ENCODE measurements at regions not wholly inside any gene's neighbourhood (a gene's known extent, or its start where the extent isn't known, plus 50 kb on each side); places are given as distances from the start of the nearest gene placed in this dataset.

DNA sequence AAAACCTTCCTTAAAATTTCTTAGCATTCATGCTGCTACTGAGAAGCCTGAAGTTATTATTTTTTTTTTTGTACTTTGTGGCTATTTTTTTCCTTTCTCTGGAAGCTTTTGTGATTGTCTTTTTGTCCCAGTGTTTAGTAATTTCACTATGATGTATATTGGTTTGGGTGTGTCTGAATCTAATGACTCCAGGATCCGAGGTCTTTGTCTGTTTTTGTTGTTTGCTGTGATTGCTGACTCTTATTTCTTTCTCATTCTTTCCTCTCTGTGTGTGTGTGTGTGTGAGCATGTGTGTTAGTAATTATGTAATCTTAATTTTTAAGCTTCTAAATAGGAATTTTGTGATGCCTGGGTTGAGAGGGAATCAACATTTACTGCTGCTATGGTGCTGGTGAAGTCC, 152.0 kb downstream of the RAP2B start:
- TF ChIP-seq, protein P1, sequence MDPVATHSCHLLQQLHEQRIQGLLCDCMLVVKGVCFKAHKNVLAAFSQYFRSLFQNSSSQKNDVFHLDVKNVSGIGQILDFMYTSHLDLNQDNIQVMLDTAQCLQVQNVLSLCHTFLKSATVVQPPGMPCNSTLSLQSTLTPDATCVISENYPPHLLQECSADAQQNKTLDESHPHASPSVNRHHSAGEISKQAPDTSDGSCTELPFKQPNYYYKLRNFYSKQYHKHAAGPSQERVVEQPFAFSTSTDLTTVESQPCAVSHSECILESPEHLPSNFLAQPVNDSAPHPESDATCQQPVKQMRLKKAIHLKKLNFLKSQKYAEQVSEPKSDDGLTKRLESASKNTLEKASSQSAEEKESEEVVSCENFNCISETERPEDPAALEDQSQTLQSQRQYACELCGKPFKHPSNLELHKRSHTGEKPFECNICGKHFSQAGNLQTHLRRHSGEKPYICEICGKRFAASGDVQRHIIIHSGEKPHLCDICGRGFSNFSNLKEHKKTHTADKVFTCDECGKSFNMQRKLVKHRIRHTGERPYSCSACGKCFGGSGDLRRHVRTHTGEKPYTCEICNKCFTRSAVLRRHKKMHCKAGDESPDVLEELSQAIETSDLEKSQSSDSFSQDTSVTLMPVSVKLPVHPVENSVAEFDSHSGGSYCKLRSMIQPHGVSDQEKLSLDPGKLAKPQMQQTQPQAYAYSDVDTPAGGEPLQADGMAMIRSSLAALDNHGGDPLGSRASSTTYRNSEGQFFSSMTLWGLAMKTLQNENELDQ (tag by site-specific recombination; IDR thresholded peaks at IDR 0.05; ENCODE audit: low read depth): no peak
- TF ChIP-seq ZBTB7A (tag by site-specific recombination; IDR thresholded peaks at IDR 0.05; ENCODE audit: low read depth): no peak
- no peak for TF ChIP-seq REST (tag by site-specific recombination; IDR thresholded peaks at IDR 0.05)
- TF ChIP-seq ZNF600 (tag by site-specific recombination; IDR thresholded peaks at IDR 0.05): no peak
- TF ChIP-seq ZNF223 (tag by site-specific recombination; IDR thresholded peaks at IDR 0.05): no peak
- no peak for TF ChIP-seq ZNF2 (tag by site-specific recombination; IDR thresholded peaks at IDR 0.05)
- TF ChIP-seq, protein P2, sequence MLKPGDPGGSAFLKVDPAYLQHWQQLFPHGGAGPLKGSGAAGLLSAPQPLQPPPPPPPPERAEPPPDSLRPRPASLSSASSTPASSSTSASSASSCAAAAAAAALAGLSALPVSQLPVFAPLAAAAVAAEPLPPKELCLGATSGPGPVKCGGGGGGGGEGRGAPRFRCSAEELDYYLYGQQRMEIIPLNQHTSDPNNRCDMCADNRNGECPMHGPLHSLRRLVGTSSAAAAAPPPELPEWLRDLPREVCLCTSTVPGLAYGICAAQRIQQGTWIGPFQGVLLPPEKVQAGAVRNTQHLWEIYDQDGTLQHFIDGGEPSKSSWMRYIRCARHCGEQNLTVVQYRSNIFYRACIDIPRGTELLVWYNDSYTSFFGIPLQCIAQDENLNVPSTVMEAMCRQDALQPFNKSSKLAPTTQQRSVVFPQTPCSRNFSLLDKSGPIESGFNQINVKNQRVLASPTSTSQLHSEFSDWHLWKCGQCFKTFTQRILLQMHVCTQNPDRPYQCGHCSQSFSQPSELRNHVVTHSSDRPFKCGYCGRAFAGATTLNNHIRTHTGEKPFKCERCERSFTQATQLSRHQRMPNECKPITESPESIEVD (tag by site-specific recombination; IDR thresholded peaks at IDR 0.05): no peak
- TF ChIP-seq ZNF132 (tag by site-specific recombination; IDR thresholded peaks at IDR 0.05; ENCODE audit: borderline replicate concordance): no peak
- no peak for TF ChIP-seq ZFP37 (tag by site-specific recombination; IDR thresholded peaks at IDR 0.05)
- ChIA-PET POLR2A (no interaction called here), CTCF (interaction anchor here (0.6 to 0.7 kb wide), 3 partner anchors 96 to 525 kb away, joined by 3 read pairs; no protein-coding TSS in a partner anchor)
- Histone ChIP-seq H3K9me3 (ENCODE audit: control insufficient read depth, insufficient read depth, low read depth, low read length) (no peaks in the 10 kb centered on the region), H3K27ac (ENCODE audit: extremely low read depth, low read depth, low read length) (no peak overlapping the region), H3K4me3 (ENCODE audit: low read depth, low read length) (no peak overlapping the region), H3K36me3 (ENCODE audit: control insufficient read depth in 2 of 2, insufficient read depth in 1 of 2, low read length in 2 of 2) (no peaks in the 10 kb centered on the region), H3K4me1 (ENCODE audit: control insufficient read depth, insufficient read depth, low read length) (no peaks in the 10 kb centered on the region)

GRCh38 chr3:153315781-153316180, 153.8 kb downstream of the RAP2B start:
- ChIA-PET CTCF (no interaction called here), POLR2A (interaction anchor here (0.6 kb wide), 1 partner anchor 62 kb away, joined by 3 read pairs; no protein-coding TSS in a partner anchor)
- no peaks in the 10 kb centered on the region for H3K36me3 ChIP-seq (ENCODE audit: control insufficient read depth in 2 of 2, insufficient read depth in 1 of 2, low read length in 2 of 2)
- no peak overlapping the region for H3K27ac ChIP-seq (ENCODE audit: extremely low read depth, low read depth, low read length)
- H3K4me3 ChIP-seq (ENCODE audit: low read depth, low read length): no peak overlapping the region
- no peaks in the 10 kb centered on the region for H3K9me3 ChIP-seq (ENCODE audit: control insufficient read depth, insufficient read depth, low read depth, low read length)
- H3K4me1 ChIP-seq (ENCODE audit: control insufficient read depth, insufficient read depth, low read length): no peaks in the 10 kb centered on the region
- TF ChIP-seq, protein P3, sequence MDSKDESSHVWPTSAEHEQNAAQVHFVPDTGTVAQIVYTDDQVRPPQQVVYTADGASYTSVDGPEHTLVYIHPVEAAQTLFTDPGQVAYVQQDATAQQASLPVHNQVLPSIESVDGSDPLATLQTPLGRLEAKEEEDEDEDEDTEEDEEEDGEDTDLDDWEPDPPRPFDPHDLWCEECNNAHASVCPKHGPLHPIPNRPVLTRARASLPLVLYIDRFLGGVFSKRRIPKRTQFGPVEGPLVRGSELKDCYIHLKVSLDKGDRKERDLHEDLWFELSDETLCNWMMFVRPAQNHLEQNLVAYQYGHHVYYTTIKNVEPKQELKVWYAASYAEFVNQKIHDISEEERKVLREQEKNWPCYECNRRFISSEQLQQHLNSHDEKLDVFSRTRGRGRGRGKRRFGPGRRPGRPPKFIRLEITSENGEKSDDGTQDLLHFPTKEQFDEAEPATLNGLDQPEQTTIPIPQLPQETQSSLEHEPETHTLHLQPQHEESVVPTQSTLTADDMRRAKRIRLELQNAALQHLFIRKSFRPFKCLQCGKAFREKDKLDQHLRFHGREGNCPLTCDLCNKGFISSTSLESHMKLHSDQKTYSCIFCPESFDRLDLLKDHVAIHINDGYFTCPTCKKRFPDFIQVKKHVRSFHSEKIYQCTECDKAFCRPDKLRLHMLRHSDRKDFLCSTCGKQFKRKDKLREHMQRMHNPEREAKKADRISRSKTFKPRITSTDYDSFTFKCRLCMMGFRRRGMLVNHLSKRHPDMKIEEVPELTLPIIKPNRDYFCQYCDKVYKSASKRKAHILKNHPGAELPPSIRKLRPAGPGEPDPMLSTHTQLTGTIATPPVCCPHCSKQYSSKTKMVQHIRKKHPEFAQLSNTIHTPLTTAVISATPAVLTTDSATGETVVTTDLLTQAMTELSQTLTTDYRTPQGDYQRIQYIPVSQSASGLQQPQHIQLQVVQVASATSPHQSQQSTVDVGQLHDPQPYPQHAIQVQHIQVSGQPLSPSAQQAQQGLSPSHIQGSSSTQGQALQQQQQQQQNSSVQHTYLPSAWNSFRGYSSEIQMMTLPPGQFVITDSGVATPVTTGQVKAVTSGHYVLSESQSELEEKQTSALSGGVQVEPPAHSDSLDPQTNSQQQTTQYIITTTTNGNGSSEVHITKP (tag by site-specific recombination; IDR thresholded peaks at IDR 0.05): no peak
- TF ChIP-seq ZSCAN5A (tag by site-specific recombination; IDR thresholded peaks at IDR 0.05): no peak
- TF ChIP-seq ZNF580 (tag by site-specific recombination; IDR thresholded peaks at IDR 0.05): no peak
- no peak for TF ChIP-seq ZNF214 (tag by site-specific recombination; IDR thresholded peaks at IDR 0.05; ENCODE audit: borderline replicate concordance)
- TF ChIP-seq ZNF248 (tag by site-specific recombination; IDR thresholded peaks at IDR 0.05): no peak
- no peak for TF ChIP-seq ZNF843 (tag by site-specific recombination; IDR thresholded peaks at IDR 0.05)
- TF ChIP-seq ZNF202 (tag by site-specific recombination; IDR thresholded peaks at IDR 0.05; ENCODE audit: borderline replicate concordance): no peak
- no peak for TF ChIP-seq PRDM1 (tag by site-specific recombination; IDR thresholded peaks at IDR 0.05)
- TF ChIP-seq, protein P4, sequence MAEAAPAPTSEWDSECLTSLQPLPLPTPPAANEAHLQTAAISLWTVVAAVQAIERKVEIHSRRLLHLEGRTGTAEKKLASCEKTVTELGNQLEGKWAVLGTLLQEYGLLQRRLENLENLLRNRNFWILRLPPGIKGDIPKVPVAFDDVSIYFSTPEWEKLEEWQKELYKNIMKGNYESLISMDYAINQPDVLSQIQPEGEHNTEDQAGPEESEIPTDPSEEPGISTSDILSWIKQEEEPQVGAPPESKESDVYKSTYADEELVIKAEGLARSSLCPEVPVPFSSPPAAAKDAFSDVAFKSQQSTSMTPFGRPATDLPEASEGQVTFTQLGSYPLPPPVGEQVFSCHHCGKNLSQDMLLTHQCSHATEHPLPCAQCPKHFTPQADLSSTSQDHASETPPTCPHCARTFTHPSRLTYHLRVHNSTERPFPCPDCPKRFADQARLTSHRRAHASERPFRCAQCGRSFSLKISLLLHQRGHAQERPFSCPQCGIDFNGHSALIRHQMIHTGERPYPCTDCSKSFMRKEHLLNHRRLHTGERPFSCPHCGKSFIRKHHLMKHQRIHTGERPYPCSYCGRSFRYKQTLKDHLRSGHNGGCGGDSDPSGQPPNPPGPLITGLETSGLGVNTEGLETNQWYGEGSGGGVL (tag by site-specific recombination; IDR thresholded peaks at IDR 0.05): no peak
- TF ChIP-seq ZNF530 (tag by site-specific recombination; IDR thresholded peaks at IDR 0.05; ENCODE audit: low read depth): no peak
- TF ChIP-seq ZNF394 (tag by site-specific recombination; IDR thresholded peaks at IDR 0.05; ENCODE audit: borderline replicate concordance): no peak

All from HEK293 (cell line).